Keratinocyte (primary cell): ENCODE measurements at regions not wholly inside any gene's neighbourhood (a gene's known extent, or its start where the extent isn't known, plus 50 kb on each side); places are given as distances from the start of the nearest gene placed in this dataset.

ENCODE experiments used
- DNase-seq: peaks from one replicate; pipeline ENCODE4 v3.0.0-alpha.2; 2011; ENCODE audit warnings: low read depth, missing footprints, low spot score
- FAIRE-seq: peaks from 2 replicates; lab custom pipeline; 2011; peaks lifted over from hg19 to GRCh38; lab: Jason Lieb, UNC
- H2AFZ ChIP-seq: 2 replicates; pipeline ENCODE4 v1.6.0; 2012; ENCODE audit warnings: low read length, control low read depth, inconsistent platforms; ENCODE audit not compliant: control insufficient read depth
- H3K27ac ChIP-seq: 2 replicates; pipeline ENCODE4 v1.5.1; 2011; ENCODE audit warnings: low read length; ENCODE audit not compliant: control insufficient read depth, insufficient read depth
- H3K27me3 ChIP-seq: 3 replicates; pipeline ENCODE4 v1.6.0; 2011; ENCODE audit warnings: low read length; ENCODE audit not compliant: control insufficient read depth, insufficient read depth; ENCODE audit errors: extremely low read depth
- H3K36me3 ChIP-seq, 2 experiments: 2 replicates in 1 of 2; 3 replicates in 1 of 2; pipeline ENCODE4 v1.5.1; 2011; ENCODE audit warnings: low read length in 2 of 2, mild to moderate bottlenecking in 1 of 2; ENCODE audit not compliant: control insufficient read depth in 2 of 2, insufficient read depth in 2 of 2; ENCODE audit errors: extremely low read depth in 1 of 2
- H3K4me1 ChIP-seq: 3 replicates; pipeline ENCODE4 v1.5.1; 2011; ENCODE audit warnings: low read length; ENCODE audit not compliant: control insufficient read depth, insufficient read depth; ENCODE audit errors: extremely low read depth
- H3K4me2 ChIP-seq: 3 replicates; pipeline ENCODE4 v1.6.0; 2011; ENCODE audit warnings: low read depth, low read length; ENCODE audit not compliant: control insufficient read depth, insufficient read depth; ENCODE audit errors: extremely low read depth
- H3K4me3 ChIP-seq, 3 experiments: fragments of 200-600 bp in 1 of 3; sonication (generic) in 1 of 3; 2 replicates in 2 of 3; 3 replicates in 1 of 3; pipeline ENCODE4 v1.5.1; 2011 to 2016; ENCODE audit warnings: low read length in 3 of 3, mild to moderate bottlenecking in 3 of 3, control low read depth in 2 of 3, inconsistent platforms in 1 of 3, low read depth in 1 of 3, mixed read lengths in 1 of 3, mixed run types in 1 of 3, moderate library complexity in 1 of 3; ENCODE audit not compliant: control insufficient read depth in 2 of 3, insufficient read depth in 2 of 3; ENCODE audit errors: extremely low read depth in 1 of 3
- H3K79me2 ChIP-seq: 2 replicates; pipeline ENCODE4 v1.6.0; 2012; ENCODE audit warnings: low read length; ENCODE audit not compliant: control insufficient read depth, insufficient read depth
- H3K9ac ChIP-seq: 3 replicates; pipeline ENCODE4 v1.6.0; 2011; ENCODE audit warnings: low read length; ENCODE audit not compliant: control insufficient read depth, insufficient read depth; ENCODE audit errors: extremely low read depth
- H3K9me1 ChIP-seq: 3 replicates; pipeline ENCODE4 v1.6.0; 2011; ENCODE audit warnings: low read length; ENCODE audit not compliant: control insufficient read depth, insufficient read depth; ENCODE audit errors: extremely low read depth
- H3K9me3 ChIP-seq: 2 replicates; pipeline ENCODE4 v1.5.1; 2012; ENCODE audit warnings: low read depth, low read length; ENCODE audit not compliant: control insufficient read depth
- H4K20me1 ChIP-seq: 3 replicates; pipeline ENCODE4 v1.6.0; 2011; ENCODE audit warnings: low read length; ENCODE audit not compliant: control insufficient read depth, insufficient read depth; ENCODE audit errors: extremely low read depth
- CTCF ChIP-seq, 3 experiments: IDR thresholded peaks in 1 of 3; conservative IDR thresholded peaks in 1 of 3; optimal IDR thresholded peaks in 1 of 3; 2 replicates in 2 of 3; 3 replicates in 1 of 3; pipeline versions ENCODE3 to v1.5.1; 2011; ENCODE audit warnings: low read length in 3 of 3, mild to moderate bottlenecking in 3 of 3, moderate library complexity in 2 of 3, control low read depth in 1 of 3, inconsistent platforms in 1 of 3; ENCODE audit not compliant: insufficient read depth in 2 of 3; ENCODE audit errors: extremely low read depth in 1 of 3
- EZH2 ChIP-seq: IDR thresholded peaks from one replicate; pipeline ENCODE4 v1.6.1; 2012; ENCODE audit warnings: inconsistent platforms, mild to moderate bottlenecking, low read length, moderate library complexity
- dilution Hi-C: fragments of 300-500 bp; cut with MboI; formaldehyde crosslinking; loops from one replicate; pipeline ENCODE4 v1.7.0; 2020; ENCODE audit warnings: low sequenced_read_pairs; ENCODE audit not compliant: extremely low pct_ligation_motif_present

- Histone ChIP-seq H4K20me1 (no peaks in the 10 kb centered on the region), H3K4me2 (no peak overlapping the region), H3K4me3 (no peak overlapping the region), H3K4me1 (no peaks in the 10 kb centered on the region), H3K27me3 (no peaks in the 10 kb centered on the region), H3K9me3 (no peaks in the 10 kb centered on the region), H3K27ac (no peak overlapping the region), H3K9ac (no peak overlapping the region), H3K79me2 (no peaks in the 10 kb centered on the region), H2AFZ (no peak overlapping the region), H3K36me3 (no peaks in the 10 kb centered on the region), H3K9me1 (no peaks in the 10 kb centered on the region)
- DNase-seq (no peak), FAIRE-seq (no peak)
- dilution Hi-C loops: no loop called here
- TF ChIP-seq CTCF (optimal IDR thresholded peaks at IDR 0.05 in 1 of 3, IDR thresholded peaks at IDR 0.05 in 1 of 3, conservative IDR thresholded peaks at IDR 0.05 in 1 of 3; ENCODE audit: extremely low read depth in 1 of 3, insufficient read depth in 2 of 3, low read length in 3 of 3) (no peak), EZH2 (no peak)
These were observed 121.9 kb upstream of the PLET1 start for GRCh38 chr11:112382561-112382960.

DNA sequence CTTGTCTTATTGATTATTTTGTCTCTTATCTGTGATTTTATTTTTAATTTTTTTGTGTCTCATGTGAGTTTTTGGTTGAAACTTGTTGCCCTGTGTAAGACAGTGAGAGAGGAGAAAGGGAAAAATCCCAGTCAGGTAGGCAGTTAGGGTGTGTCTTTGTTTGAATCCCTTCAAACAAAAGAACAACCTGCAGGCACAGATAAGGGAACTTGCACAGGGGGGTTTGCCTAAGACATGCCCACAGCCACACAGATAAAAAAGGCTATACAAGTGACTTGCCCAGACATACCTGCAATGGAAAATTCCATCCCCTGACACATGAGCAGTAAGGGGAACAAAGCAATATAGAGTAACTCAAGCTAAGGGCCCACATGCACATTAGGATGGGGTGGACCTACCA lies 127.8 kb upstream of the PLET1 start:
- DNase-seq (no peak), FAIRE-seq (peak; percentile 69)
- TF ChIP-seq CTCF (optimal IDR thresholded peaks at IDR 0.05 in 1 of 3, IDR thresholded peaks at IDR 0.05 in 1 of 3, conservative IDR thresholded peaks at IDR 0.05 in 1 of 3; ENCODE audit: extremely low read depth in 1 of 3, insufficient read depth in 2 of 3, low read length in 3 of 3) (no peak), EZH2 (no peak)
- H3K27me3 ChIP-seq: no peaks in the 10 kb centered on the region
- no peaks in the 10 kb centered on the region for H3K9me3 ChIP-seq
- H3K4me3 ChIP-seq: no peak overlapping the region
- no peaks in the 10 kb centered on the region for H3K9me1 ChIP-seq
- dilution Hi-C loops: no loop called here
- peaks cover 5% of the 10 kb centered on the region for H3K4me1 ChIP-seq
- no peak overlapping the region for H3K27ac ChIP-seq
- no peaks in the 10 kb centered on the region for H3K79me2 ChIP-seq
- no peak overlapping the region for H3K4me2 ChIP-seq
- no peaks in the 10 kb centered on the region for H3K36me3 ChIP-seq
- no peaks in the 10 kb centered on the region for H4K20me1 ChIP-seq
- H2AFZ ChIP-seq: no peak overlapping the region
- no peak overlapping the region for H3K9ac ChIP-seq
